GM12878 (cell line): ENCODE measurements at regions not wholly inside any gene's neighbourhood (a gene's known extent, or its start where the extent isn't known, plus 50 kb on each side); places are given as distances from the start of the nearest gene placed in this dataset.

Experiments
- ATAC-seq: fragments of 200-7000 bp; cut with Tn5 transposase; 3 replicates; pipeline ENCODE4 v1.9.1; 2020; ENCODE audit warnings: mild to moderate bottlenecking, moderate library complexity
- BruUV-seq: library from RNA; stranded (reverse); fragments of 400-500 nt; replicated peaks from 2 replicates; lab custom pipeline; 2021; lab: Mats Ljungman, UMichigan
- CTCF ChIA-PET: fragments of 300-600 bp; sonication (Branson Sonifier 250); formaldehyde crosslinking; extraction: SDS; loops from one replicate; lab custom pipeline; 2021; ENCODE audit warnings: inconsistent platforms; lab: Yijun Ruan, JAX
- POLR2A ChIA-PET: fragments of 350-600 bp; formaldehyde crosslinking; extraction: SDS; loops from one replicate; lab custom pipeline; 2021; ENCODE audit warnings: inconsistent platforms; lab: Charles Lee
- RAD21 ChIA-PET: fragments of 300-600 bp; sonication (Branson Sonifier 250); formaldehyde crosslinking; loops from one replicate; lab custom pipeline; 2023; ENCODE audit warnings: antibody characterized with exemption; ENCODE audit not compliant: unreplicated experiment; lab: Charles Lee
- SMC1A ChIA-PET: fragments of 300-600 bp; sonication (Branson Sonifier 250); formaldehyde crosslinking; loops from one replicate; lab custom pipeline; 2023; ENCODE audit not compliant: unreplicated experiment, uncharacterized antibody; lab: Charles Lee
- DNase-seq: peaks from one replicate; pipeline ENCODE4 v3.0.0-alpha.2; 2011; ENCODE audit warnings: low read depth, low spot score
- FAIRE-seq: peaks from 3 replicates; lab custom pipeline; 2011; peaks lifted over from hg19 to GRCh38; lab: Jason Lieb, UNC
- H2AFZ ChIP-seq: 2 replicates; pipeline ENCODE4 v1.6.0; 2011; ENCODE audit warnings: low read depth, low read length, control low read depth; ENCODE audit not compliant: control insufficient read depth
- H3K27ac ChIP-seq: 2 replicates; pipeline ENCODE4 v1.5.1; 2011; ENCODE audit warnings: control low read depth; ENCODE audit not compliant: control insufficient read depth, insufficient read depth
- H3K27me3 ChIP-seq, 2 experiments: replicated peaks in 1 of 2; 2 replicates each; pipeline versions ENCODE4 v1.6.0 to v1.6.1; 2011; ENCODE audit warnings: low read length in 1 of 2; ENCODE audit not compliant: control insufficient read depth in 2 of 2, insufficient read depth in 2 of 2
- H3K36me3 ChIP-seq, 2 experiments: 2 replicates each; pipeline ENCODE4 v1.5.1; 2011; ENCODE audit warnings: low read length in 1 of 2; ENCODE audit not compliant: control insufficient read depth in 2 of 2, insufficient read depth in 2 of 2
- H3K4me1 ChIP-seq: 2 replicates; pipeline ENCODE4 v1.6.1; 2011; ENCODE audit warnings: mild to moderate bottlenecking, low read length, moderate library complexity, mixed read lengths; ENCODE audit not compliant: control insufficient read depth, insufficient read depth
- H3K4me2 ChIP-seq: 2 replicates; pipeline ENCODE4 v1.6.0; 2011; ENCODE audit warnings: control low read depth; ENCODE audit not compliant: control insufficient read depth, insufficient read depth
- H3K4me3 ChIP-seq: fragments of 200-600 bp; sonication (generic); 2 replicates; pipeline ENCODE4 v1.5.1; 2016
- H3K79me2 ChIP-seq: 2 replicates; pipeline ENCODE4 v1.6.0; 2011; ENCODE audit warnings: low read length; ENCODE audit not compliant: control insufficient read depth, insufficient read depth
- H3K9ac ChIP-seq: 2 replicates; pipeline ENCODE4 v1.8.0; 2011; ENCODE audit warnings: low read length, control low read depth, mixed read lengths; ENCODE audit not compliant: control insufficient read depth, insufficient read depth
- H3K9me3 ChIP-seq: replicated peaks from 3 replicates; pipeline ENCODE4 v1.5.1; 2011; ENCODE audit warnings: mild to moderate bottlenecking, low read length; ENCODE audit not compliant: control insufficient read depth, insufficient read depth
- H4K20me1 ChIP-seq: 2 replicates; pipeline ENCODE4 v1.6.0; 2011; ENCODE audit not compliant: control insufficient read depth, insufficient read depth
- BHLHE40 ChIP-seq, 2 experiments: fragments of 450-650 bp in 1 of 2; IDR thresholded peaks; 2 replicates each; pipeline ENCODE4 v1.6.1; 2011 to 2017; ENCODE audit warnings: low read depth in 2 of 2, borderline replicate concordance in 1 of 2, improper control_type of control experiment in 1 of 2, low read length in 1 of 2, mild to moderate bottlenecking in 1 of 2
- CEBPB ChIP-seq, 2 experiments: fragments of 150-350 bp in 1 of 2; IDR thresholded peaks; 2 replicates each; pipeline ENCODE4 v1.6.1; 2012 to 2014; ENCODE audit warnings: low read depth in 2 of 2, low read length in 2 of 2, borderline replicate concordance in 1 of 2, inconsistent platforms in 1 of 2
- E2F8 ChIP-seq: fragments of 450-650 bp; IDR thresholded peaks from 2 replicates; pipeline ENCODE4 v1.6.1; 2018; ENCODE audit warnings: mild to moderate bottlenecking, low read depth, moderate library complexity; ENCODE audit not compliant: partially characterized antibody
- FOXK2 ChIP-seq: fragments of 450-650 bp; IDR thresholded peaks from 2 replicates; pipeline ENCODE4 v1.6.1; 2017; ENCODE audit warnings: mild to moderate bottlenecking, moderate library complexity
- KAT2A ChIP-seq: conservative IDR thresholded peaks from 2 replicates; pipeline ENCODE4 v1.6.1; 2011; ENCODE audit warnings: low read depth, low read length; ENCODE audit not compliant: control insufficient read depth
- MEF2B ChIP-seq: fragments of 450-650 bp; IDR thresholded peaks from 2 replicates; pipeline ENCODE4 v1.6.1; 2018; ENCODE audit warnings: mild to moderate bottlenecking, moderate library complexity; ENCODE audit not compliant: partially characterized antibody, poor library complexity, severe bottlenecking
- MXI1 ChIP-seq: fragments of 150-350 bp; IDR thresholded peaks from 2 replicates; pipeline ENCODE4 v1.6.1; 2011; ENCODE audit warnings: low read depth, mild to moderate bottlenecking, inconsistent platforms, low read length, improper control_type of control experiment
- NKRF ChIP-seq: fragments of 450-650 bp; conservative IDR thresholded peaks from 2 replicates; pipeline ENCODE4 v1.6.1; 2017; ENCODE audit warnings: mild to moderate bottlenecking, moderate library complexity
- NR2C1 ChIP-seq: fragments of 450-650 bp; IDR thresholded peaks from 2 replicates; pipeline ENCODE4 v1.6.1; 2017; ENCODE audit warnings: antibody characterized with exemption, mild to moderate bottlenecking, moderate library complexity
- SRF ChIP-seq, 2 experiments: IDR thresholded peaks; 2 replicates each; pipeline ENCODE4 v1.6.1; 2011; ENCODE audit warnings: low read depth in 2 of 2, low read length in 2 of 2, mild to moderate bottlenecking in 1 of 2, moderate library complexity in 1 of 2
- SUZ12 ChIP-seq: fragments of 200-600 bp; sonication (generic); IDR thresholded peaks from one replicate; pipeline ENCODE4 v1.6.1; 2018; ENCODE audit warnings: antibody characterized with exemption, mild to moderate bottlenecking; ENCODE audit not compliant: unreplicated experiment
- WGBS: methylation state at CpG from one replicate; pipeline ENCODE4 v1.1.6; 2016; ENCODE audit warnings: low lambda C conversion rate; ENCODE audit not compliant: insufficient replicate concordance, insufficient coverage; ENCODE audit errors: missing lambda C conversion rate; 5-methylcytosine and 5-hydroxymethylcytosine counted together
- in situ Hi-C: fragments of 300-500 bp; cut with MboI; formaldehyde crosslinking; loops from 9 replicates; pipeline ENCODE4 v1.14.3; 2018; ENCODE audit warnings: mixed read lengths
- intact Hi-C: fragments of 100-400 bp; cut with micrococcal nuclease; formaldehyde crosslinking; loops from one replicate; pipeline ENCODE4 v1.14.2; 2022; ENCODE audit not compliant: unreplicated experiment
- TF ChIP-seq, protein P1 (sequence below): IDR thresholded peaks from 2 replicates; pipeline ENCODE4 v1.6.1; 2011; ENCODE audit warnings: low read depth, low read length, improper control_type of control experiment, borderline replicate concordance
- TF ChIP-seq, protein P2 (sequence below): fragments of 450-650 bp; IDR thresholded peaks from 2 replicates; pipeline ENCODE4 v1.6.1; 2016; ENCODE audit warnings: mild to moderate bottlenecking
- TF ChIP-seq, protein P3 (sequence below): fragments of 150-350 bp; IDR thresholded peaks from 2 replicates; pipeline ENCODE4 v1.6.1; 2014; ENCODE audit warnings: mild to moderate bottlenecking, low read depth, low read length

DNA sequence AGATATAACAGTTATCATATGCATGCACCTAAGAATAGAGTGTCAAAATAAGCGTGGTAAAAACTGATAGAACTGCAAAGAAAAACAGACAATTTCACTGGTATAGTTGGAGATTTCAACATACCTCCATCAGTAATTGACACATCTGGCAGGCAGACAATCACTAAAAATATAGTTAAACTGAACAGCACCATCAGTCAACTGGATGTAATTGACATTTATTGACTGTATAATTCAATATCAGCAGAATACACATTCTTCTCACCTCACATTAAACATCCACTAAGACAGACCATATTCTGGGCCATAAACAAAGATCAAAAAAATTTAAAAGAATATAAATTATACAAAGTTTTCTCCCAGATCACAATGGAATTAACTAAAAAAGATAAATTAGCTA, 378.5 kb upstream of the RGPD4 start (continued):
- no peak for TF ChIP-seq E2F8

DNA sequence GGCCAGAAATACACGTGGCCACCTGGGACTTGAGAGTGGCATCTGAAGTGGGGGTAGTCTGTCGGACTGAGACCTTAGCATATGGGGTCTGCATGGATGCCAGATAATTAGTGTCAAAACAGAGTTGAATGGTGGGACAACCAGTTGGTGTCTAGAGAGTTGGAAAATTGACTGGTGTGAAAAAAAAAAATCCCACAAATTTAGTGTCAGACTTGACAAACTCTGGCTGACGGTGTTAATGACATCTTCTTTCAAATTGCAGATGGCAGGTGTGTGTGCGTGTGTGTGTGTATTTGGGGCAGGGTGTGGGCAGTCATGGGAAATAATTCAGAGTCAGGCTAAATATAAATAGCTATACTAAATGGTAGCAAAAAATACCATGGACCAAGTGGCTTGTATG, 365.4 kb upstream of the RGPD4 start:
- no peaks in the 10 kb centered on the region for H3K36me3 ChIP-seq
- ChIA-PET SMC1A (no interaction called here), RAD21 (no interaction called here), POLR2A (no interaction called here), CTCF (no interaction called here)
- H3K4me3 ChIP-seq = no peak overlapping the region
- no peaks in the 10 kb centered on the region for H3K9me3 ChIP-seq
- ATAC-seq (no peak), FAIRE-seq (no peak), DNase-seq (no peak)
- H3K79me2 ChIP-seq = no peaks in the 10 kb centered on the region
- H4K20me1 ChIP-seq = no peaks in the 10 kb centered on the region
- no peak overlapping the region for H3K9ac ChIP-seq
- in situ Hi-C loops = no loop called here
- 25% methylated on average over 4 of the region's 4 CpGs for WGBS
- intact Hi-C loops = no loop called here
- no peaks in the 10 kb centered on the region for H3K4me1 ChIP-seq
- H3K27me3 ChIP-seq = no peaks in the 10 kb centered on the region
- no peak overlapping the region for H3K27ac ChIP-seq
- no peak overlapping the region for H3K4me2 ChIP-seq
- H2AFZ ChIP-seq = no peak overlapping the region
- no TSS peak for BruUV-seq
- TF ChIP-seq FOXK2 (no peak), MXI1 (no peak), NKRF (no peak), KAT2A (no peak), SRF (IDR thresholded peaks at IDR 0.05; ENCODE audit: low read depth in 2 of 2, low read length in 2 of 2) (no peak), CEBPB (IDR thresholded peaks at IDR 0.05; ENCODE audit: borderline replicate concordance in 1 of 2, low read depth in 2 of 2, low read length in 2 of 2) (no peak), NR2C1 (no peak), BHLHE40 (IDR thresholded peaks at IDR 0.05; ENCODE audit: borderline replicate concordance in 1 of 2, low read depth in 2 of 2, low read length in 1 of 2) (no peak), SUZ12 (no peak), MEF2B (no peak)
- TF ChIP-seq, protein P1, sequence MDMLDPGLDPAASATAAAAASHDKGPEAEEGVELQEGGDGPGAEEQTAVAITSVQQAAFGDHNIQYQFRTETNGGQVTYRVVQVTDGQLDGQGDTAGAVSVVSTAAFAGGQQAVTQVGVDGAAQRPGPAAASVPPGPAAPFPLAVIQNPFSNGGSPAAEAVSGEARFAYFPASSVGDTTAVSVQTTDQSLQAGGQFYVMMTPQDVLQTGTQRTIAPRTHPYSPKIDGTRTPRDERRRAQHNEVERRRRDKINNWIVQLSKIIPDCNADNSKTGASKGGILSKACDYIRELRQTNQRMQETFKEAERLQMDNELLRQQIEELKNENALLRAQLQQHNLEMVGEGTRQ = no peak
- TF ChIP-seq, protein P2, sequence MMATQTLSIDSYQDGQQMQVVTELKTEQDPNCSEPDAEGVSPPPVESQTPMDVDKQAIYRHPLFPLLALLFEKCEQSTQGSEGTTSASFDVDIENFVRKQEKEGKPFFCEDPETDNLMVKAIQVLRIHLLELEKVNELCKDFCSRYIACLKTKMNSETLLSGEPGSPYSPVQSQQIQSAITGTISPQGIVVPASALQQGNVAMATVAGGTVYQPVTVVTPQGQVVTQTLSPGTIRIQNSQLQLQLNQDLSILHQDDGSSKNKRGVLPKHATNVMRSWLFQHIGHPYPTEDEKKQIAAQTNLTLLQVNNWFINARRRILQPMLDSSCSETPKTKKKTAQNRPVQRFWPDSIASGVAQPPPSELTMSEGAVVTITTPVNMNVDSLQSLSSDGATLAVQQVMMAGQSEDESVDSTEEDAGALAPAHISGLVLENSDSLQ = no peak
- TF ChIP-seq, protein P3, sequence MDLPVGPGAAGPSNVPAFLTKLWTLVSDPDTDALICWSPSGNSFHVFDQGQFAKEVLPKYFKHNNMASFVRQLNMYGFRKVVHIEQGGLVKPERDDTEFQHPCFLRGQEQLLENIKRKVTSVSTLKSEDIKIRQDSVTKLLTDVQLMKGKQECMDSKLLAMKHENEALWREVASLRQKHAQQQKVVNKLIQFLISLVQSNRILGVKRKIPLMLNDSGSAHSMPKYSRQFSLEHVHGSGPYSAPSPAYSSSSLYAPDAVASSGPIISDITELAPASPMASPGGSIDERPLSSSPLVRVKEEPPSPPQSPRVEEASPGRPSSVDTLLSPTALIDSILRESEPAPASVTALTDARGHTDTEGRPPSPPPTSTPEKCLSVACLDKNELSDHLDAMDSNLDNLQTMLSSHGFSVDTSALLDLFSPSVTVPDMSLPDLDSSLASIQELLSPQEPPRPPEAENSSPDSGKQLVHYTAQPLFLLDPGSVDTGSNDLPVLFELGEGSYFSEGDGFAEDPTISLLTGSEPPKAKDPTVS = no peak
